Astrocyte of the spinal cord (primary cell): ENCODE measurements at regions not wholly inside any gene's neighbourhood (a gene's known extent, or its start where the extent isn't known, plus 50 kb on each side); places are given as distances from the start of the nearest gene placed in this dataset.

ENCODE experiments used
- DNase-seq: peaks from one replicate; pipeline ENCODE4 v3.0.0; 2011; ENCODE audit warnings: low read depth, low spot score
- H3K4me3 ChIP-seq: 2 replicates; pipeline ENCODE4 v1.5.1; 2011; ENCODE audit warnings: low read depth, mild to moderate bottlenecking, low read length, moderate library complexity
- in situ Hi-C: cut with HindIII; loops from 2 replicates; pipeline ENCODE4 v1.10.0; 2017; ENCODE audit warnings: low sequenced_read_pairs
- TF ChIP-seq, protein P1 (sequence below): IDR thresholded peaks from 2 replicates; pipeline ENCODE4 v1.5.1; 2012; ENCODE audit warnings: low read depth, mild to moderate bottlenecking, low read length, inconsistent platforms

DNA sequence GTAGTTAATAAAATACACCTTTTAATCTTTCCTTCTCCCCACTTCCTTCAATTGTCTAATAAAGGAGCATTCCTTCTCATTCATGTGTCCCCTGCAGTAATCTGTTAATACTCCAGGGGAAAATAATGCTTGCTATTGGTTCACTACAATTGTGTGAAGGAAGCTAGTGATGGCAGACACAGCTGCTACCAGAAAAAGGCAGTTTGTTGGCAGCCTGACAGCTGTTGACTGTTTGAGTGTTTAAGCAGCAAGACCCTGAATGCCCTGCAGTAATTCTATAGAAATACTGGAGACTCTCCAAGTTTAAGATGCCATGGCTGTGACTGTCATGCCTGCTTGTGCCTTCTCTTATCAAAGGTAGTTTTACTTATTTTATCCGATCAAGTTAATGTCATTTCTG lies 359.5 kb downstream of the C4orf33 start:
- no peak for DNase-seq
- H3K4me3 ChIP-seq: no peak overlapping the region
- in situ Hi-C loops: no loop called here
- TF ChIP-seq, protein P1, sequence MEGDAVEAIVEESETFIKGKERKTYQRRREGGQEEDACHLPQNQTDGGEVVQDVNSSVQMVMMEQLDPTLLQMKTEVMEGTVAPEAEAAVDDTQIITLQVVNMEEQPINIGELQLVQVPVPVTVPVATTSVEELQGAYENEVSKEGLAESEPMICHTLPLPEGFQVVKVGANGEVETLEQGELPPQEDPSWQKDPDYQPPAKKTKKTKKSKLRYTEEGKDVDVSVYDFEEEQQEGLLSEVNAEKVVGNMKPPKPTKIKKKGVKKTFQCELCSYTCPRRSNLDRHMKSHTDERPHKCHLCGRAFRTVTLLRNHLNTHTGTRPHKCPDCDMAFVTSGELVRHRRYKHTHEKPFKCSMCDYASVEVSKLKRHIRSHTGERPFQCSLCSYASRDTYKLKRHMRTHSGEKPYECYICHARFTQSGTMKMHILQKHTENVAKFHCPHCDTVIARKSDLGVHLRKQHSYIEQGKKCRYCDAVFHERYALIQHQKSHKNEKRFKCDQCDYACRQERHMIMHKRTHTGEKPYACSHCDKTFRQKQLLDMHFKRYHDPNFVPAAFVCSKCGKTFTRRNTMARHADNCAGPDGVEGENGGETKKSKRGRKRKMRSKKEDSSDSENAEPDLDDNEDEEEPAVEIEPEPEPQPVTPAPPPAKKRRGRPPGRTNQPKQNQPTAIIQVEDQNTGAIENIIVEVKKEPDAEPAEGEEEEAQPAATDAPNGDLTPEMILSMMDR: no peak

DNA sequence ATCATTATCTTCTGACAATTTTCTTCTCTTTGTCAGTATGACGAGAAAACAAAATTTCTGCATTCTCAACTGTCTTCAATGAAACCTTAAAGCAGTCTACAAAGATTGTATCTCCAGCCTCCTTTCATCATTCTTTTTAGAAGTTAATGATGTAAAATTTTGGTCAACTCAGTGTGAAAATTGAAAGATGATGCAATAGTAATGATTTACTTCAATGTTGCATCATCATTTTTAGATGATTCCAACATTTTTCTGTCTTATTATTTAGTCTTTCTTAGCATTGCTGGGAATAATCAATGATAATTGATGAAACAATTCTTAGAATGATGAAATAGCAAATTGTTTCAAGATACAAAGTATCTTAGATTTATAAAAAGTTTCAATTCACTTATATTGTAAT lies 372.7 kb downstream of the C4orf33 start:
- in situ Hi-C loops: no loop called here
- TF ChIP-seq, protein P1: no peak
- no peak overlapping the region for H3K4me3 ChIP-seq
- no peak for DNase-seq

DNA sequence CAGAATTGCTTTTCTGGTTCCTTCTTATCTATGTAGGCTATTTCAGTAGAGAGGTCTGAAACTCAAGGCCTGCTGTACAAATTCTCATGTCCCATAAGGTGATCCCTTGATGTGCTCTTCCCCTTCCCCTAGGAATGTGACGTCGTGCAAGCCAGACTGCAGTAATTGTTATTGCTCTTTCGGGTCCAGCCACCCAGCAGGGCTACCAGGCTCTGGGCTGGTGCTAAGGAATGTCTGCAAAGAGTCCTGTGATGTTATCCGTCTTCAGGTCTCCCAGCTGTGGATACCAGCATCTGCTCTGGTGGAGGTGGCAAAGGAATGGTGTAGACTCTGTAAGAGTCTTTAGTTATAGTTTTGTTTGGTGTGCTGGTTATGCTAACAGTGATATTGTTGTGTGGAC lies 378.7 kb downstream of the C4orf33 start:
- in situ Hi-C loops: no loop called here
- H3K4me3 ChIP-seq: no peak overlapping the region
- TF ChIP-seq, protein P1: no peak
- DNase-seq: no peak

DNA sequence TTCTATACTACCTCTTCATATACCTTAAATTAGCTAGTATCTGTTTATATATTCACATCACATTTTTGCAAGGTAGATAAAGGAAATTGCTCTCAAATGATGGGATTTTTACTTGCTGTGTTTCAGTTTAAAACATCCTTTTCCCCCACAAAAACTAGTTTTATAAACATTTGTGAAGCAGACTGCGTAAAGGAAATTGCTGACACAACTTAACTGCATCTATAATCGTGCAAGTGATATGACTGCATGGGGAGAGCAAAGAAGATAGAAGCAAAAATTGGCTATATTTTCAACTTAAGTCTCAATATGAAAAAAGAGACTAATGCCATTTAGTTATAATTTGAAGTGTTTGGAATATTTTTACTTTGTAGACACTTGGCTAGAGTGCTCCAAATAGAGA lies 385.2 kb downstream of the C4orf33 start:
- no peak for DNase-seq
- TF ChIP-seq, protein P1: no peak
- in situ Hi-C loops: no loop called here
- H3K4me3 ChIP-seq: no peak overlapping the region

DNA sequence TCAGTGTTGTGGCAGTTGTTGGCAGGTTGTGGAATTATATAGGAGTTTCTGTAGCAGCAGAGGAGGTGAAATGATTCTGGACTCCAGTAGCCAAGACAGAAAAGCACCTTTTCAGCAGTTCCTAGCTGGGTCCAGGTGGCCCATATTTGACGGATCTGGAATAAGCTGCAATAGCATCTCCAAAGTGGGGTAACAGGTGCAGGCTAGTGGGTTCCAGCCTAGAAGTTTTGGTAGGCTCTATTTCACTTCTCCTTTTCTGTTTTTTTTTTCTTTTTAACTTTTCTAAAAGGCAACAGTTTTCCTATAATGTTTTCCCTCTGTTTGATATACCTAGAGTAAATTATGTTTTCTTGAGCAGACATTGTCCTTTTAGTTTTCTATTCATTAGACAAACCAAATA lies 392.5 kb downstream of the C4orf33 start:
- no peak overlapping the region for H3K4me3 ChIP-seq
- TF ChIP-seq, protein P1: no peak
- in situ Hi-C loops: no loop called here
- DNase-seq: no peak

DNA sequence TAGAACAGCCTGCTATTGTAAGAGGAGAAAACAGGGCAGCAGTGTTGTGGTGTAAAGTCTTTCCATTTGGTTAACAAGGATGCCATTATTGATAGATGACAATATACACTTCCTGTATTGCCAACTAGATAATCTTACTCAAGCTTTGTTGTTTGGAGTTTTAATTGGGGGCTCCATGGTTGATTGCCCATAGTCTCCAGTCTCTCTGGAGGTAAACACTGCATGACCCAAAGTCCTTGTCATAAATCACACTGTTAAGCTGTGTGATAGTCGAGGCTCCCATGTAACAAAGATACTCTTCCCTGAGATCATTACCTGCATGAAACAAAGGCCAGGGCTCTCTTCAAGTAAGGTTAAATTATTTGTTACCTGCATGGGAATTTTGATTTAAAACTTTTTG lies 394.6 kb downstream of the C4orf33 start:
- TF ChIP-seq, protein P1: no peak
- in situ Hi-C loops: no loop called here
- no peak for DNase-seq
- H3K4me3 ChIP-seq: no peak overlapping the region

DNA sequence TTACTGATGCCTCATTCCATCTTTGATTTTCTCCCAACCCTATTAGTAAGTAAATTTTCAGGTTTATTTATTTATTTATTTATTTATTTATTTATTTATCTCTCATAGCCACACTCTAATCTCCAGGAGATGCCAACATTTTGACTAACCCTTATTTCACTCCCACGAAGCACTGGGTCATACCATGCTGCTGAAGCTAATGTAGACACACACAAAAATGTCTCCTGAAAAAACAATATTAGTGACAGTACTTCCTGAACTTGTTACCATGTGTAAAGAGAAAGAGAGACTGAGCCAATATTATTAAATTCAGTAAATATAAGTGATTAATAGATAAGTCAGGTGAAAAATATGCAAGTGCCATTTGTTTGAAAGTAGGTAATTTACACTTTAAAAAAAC lies 402.7 kb downstream of the C4orf33 start:
- DNase-seq: no peak
- no peak overlapping the region for H3K4me3 ChIP-seq
- TF ChIP-seq, protein P1: no peak
- in situ Hi-C loops: no loop called here
